ENCODE measurements at regions not wholly inside any gene's neighbourhood (a gene's known extent, or its start where the extent isn't known, plus 50 kb on each side); places are given as distances from the start of the nearest gene placed in this dataset.

DNA sequence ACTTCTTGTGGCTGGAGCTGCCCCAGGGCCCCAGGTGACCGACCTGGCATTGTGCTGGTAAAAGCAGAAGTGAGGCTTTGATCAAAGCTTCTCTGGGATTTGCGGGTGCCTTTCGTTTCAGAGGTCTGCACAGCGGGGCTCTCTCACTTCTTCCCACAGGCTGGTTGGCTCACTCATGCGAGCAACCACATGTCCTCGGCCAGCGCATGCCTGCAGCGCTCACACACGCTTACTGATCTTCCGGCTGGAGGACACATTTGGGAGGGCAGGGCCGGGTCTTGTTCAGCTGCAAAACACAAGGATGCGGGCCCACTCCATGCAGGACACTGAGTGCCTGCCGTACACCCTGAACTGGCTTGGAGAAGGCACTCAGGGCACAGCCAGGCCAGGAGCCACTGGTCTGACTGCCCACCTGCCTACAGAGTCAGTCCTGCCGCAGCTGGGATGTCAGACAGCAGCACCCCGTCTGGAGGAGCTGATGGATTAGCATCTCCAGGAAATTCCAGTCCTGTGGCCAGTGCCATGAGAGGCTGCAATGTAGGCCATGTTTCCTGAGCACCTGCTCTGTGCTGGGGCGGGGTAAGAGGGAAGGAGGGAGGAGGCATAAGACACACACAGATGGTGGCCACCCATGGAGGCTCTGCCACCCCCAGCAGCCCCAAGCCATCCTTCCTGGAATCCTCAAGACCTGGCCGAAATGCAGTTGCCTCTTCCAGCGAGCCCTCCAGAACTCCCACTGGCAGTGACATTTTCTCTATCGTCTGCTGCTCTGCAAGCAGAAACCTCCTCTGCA lies 1383.2 kb downstream of the BRD1 start:
- POLR2A ChIA-PET: no interaction called here
- CTCF ChIA-PET: no interaction called here
- TF ChIP-seq ZFP69B (tag by site-specific recombination; IDR thresholded peaks at IDR 0.05) (no peak), ZNF146 (tag by site-specific recombination; IDR thresholded peaks at IDR 0.05) (no peak), ZNF202 (tag by site-specific recombination; IDR thresholded peaks at IDR 0.05; ENCODE audit: borderline replicate concordance) (no peak), ZNF792 (tag by site-specific recombination; IDR thresholded peaks at IDR 0.05) (no peak)
- TF ChIP-seq, protein P1, sequence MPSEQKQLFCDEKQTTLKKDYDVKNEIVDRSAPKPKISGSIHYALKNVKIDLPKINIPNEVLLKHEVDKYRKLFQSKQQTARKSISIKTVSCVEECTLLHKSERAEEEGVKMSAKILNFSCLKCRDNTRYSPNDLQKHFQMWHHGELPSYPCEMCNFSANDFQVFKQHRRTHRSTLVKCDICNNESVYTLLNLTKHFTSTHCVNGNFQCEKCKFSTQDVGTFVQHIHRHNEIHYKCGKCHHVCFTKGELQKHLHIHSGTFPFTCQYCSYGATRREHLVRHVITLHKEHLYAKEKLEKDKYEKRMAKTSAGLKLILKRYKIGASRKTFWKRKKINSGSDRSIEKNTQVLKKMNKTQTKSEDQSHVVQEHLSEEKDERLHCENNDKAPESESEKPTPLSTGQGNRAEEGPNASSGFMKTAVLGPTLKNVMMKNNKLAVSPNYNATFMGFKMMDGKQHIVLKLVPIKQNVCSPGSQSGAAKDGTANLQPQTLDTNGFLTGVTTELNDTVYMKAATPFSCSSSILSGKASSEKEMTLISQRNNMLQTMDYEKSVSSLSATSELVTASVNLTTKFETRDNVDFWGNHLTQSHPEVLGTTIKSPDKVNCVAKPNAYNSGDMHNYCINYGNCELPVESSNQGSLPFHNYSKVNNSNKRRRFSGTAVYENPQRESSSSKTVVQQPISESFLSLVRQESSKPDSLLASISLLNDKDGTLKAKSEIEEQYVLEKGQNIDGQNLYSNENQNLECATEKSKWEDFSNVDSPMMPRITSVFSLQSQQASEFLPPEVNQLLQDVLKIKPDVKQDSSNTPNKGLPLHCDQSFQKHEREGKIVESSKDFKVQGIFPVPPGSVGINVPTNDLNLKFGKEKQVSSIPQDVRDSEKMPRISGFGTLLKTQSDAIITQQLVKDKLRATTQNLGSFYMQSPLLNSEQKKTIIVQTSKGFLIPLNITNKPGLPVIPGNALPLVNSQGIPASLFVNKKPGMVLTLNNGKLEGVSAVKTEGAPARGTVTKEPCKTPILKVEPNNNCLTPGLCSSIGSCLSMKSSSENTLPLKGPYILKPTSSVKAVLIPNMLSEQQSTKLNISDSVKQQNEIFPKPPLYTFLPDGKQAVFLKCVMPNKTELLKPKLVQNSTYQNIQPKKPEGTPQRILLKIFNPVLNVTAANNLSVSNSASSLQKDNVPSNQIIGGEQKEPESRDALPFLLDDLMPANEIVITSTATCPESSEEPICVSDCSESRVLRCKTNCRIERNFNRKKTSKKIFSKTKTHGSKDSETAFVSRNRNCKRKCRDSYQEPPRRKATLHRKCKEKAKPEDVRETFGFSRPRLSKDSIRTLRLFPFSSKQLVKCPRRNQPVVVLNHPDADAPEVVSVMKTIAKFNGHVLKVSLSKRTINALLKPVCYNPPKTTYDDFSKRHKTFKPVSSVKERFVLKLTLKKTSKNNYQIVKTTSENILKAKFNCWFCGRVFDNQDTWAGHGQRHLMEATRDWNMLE (tag by site-specific recombination; conservative IDR thresholded peaks at IDR 0.05; ENCODE audit: low read depth): no peak
- TF ChIP-seq, protein P2, sequence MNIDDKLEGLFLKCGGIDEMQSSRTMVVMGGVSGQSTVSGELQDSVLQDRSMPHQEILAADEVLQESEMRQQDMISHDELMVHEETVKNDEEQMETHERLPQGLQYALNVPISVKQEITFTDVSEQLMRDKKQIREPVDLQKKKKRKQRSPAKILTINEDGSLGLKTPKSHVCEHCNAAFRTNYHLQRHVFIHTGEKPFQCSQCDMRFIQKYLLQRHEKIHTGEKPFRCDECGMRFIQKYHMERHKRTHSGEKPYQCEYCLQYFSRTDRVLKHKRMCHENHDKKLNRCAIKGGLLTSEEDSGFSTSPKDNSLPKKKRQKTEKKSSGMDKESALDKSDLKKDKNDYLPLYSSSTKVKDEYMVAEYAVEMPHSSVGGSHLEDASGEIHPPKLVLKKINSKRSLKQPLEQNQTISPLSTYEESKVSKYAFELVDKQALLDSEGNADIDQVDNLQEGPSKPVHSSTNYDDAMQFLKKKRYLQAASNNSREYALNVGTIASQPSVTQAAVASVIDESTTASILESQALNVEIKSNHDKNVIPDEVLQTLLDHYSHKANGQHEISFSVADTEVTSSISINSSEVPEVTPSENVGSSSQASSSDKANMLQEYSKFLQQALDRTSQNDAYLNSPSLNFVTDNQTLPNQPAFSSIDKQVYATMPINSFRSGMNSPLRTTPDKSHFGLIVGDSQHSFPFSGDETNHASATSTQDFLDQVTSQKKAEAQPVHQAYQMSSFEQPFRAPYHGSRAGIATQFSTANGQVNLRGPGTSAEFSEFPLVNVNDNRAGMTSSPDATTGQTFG (tag by site-specific recombination; IDR thresholded peaks at IDR 0.05; ENCODE audit: borderline replicate concordance): no peak
- H3K27ac ChIP-seq (ENCODE audit: extremely low read depth, low read depth, low read length): no peak overlapping the region
- H3K9me3 ChIP-seq (ENCODE audit: control insufficient read depth, insufficient read depth, low read depth, low read length): no peaks in the 10 kb centered on the region
- no peaks in the 10 kb centered on the region for H3K4me1 ChIP-seq (ENCODE audit: control insufficient read depth, insufficient read depth, low read length)
- no peak overlapping the region for H3K4me3 ChIP-seq (ENCODE audit: low read depth, low read length)
- no peaks in the 10 kb centered on the region for H3K36me3 ChIP-seq (ENCODE audit: control insufficient read depth in 2 of 2, insufficient read depth in 1 of 2, low read length in 2 of 2)

DNA sequence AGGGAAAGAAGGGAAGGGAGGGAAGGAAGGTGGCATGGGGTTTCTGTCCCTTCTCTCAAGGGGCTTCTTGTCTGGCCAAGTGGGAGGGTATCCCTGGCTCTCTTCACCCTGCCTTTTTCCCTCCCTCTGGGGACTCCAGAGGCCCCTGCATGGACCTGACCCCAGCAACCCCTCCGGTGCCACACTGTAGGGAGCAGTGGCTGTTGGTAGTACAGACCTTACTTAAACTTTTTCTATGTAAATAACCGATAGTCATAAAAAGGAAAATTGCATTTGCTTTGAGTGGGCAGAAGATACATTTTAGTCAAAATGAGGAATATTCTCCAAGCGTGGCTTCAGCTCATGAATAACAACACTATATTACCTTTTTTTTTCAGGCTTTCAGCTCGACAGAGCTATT lies 1384.0 kb downstream of the BRD1 start:
- Histone ChIP-seq H3K9me3 (ENCODE audit: control insufficient read depth, insufficient read depth, low read depth, low read length) (no peaks in the 10 kb centered on the region), H3K4me1 (ENCODE audit: control insufficient read depth, insufficient read depth, low read length) (no peaks in the 10 kb centered on the region), H3K36me3 (ENCODE audit: control insufficient read depth in 2 of 2, insufficient read depth in 1 of 2, low read length in 2 of 2) (no peaks in the 10 kb centered on the region), H3K27ac (ENCODE audit: extremely low read depth, low read depth, low read length) (no peak overlapping the region), H3K4me3 (ENCODE audit: low read depth, low read length) (no peak overlapping the region)
- POLR2A ChIA-PET: no interaction called here
- CTCF ChIA-PET: no interaction called here
- TF ChIP-seq ZNF114 (tag by site-specific recombination; IDR thresholded peaks at IDR 0.05) (no peak), ZBTB1 (tag by site-specific recombination; IDR thresholded peaks at IDR 0.05) (no peak), OSR2 (tag by site-specific recombination; IDR thresholded peaks at IDR 0.05) (no peak), SETDB1 (IDR thresholded peaks at IDR 0.05; ENCODE audit: insufficient read length, low read length) (no peak), ZNF521 (tag by site-specific recombination; IDR thresholded peaks at IDR 0.05) (no peak), ZNF16 (tag by site-specific recombination; IDR thresholded peaks at IDR 0.05; ENCODE audit: low read depth) (no peak), ZNF549 (tag by site-specific recombination; IDR thresholded peaks at IDR 0.05) (no peak), ZNF596 (tag by site-specific recombination; IDR thresholded peaks at IDR 0.05) (no peak)
- TF ChIP-seq, protein P3, sequence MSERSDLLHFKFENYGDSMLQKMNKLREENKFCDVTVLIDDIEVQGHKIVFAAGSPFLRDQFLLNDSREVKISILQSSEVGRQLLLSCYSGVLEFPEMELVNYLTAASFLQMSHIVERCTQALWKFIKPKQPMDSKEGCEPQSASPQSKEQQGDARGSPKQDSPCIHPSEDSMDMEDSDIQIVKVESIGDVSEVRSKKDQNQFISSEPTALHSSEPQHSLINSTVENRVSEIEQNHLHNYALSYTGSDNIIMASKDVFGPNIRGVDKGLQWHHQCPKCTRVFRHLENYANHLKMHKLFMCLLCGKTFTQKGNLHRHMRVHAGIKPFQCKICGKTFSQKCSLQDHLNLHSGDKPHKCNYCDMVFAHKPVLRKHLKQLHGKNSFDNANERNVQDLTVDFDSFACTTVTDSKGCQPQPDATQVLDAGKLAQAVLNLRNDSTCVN (tag by site-specific recombination; optimal IDR thresholded peaks at IDR 0.05): no peak
- TF ChIP-seq, protein P4, sequence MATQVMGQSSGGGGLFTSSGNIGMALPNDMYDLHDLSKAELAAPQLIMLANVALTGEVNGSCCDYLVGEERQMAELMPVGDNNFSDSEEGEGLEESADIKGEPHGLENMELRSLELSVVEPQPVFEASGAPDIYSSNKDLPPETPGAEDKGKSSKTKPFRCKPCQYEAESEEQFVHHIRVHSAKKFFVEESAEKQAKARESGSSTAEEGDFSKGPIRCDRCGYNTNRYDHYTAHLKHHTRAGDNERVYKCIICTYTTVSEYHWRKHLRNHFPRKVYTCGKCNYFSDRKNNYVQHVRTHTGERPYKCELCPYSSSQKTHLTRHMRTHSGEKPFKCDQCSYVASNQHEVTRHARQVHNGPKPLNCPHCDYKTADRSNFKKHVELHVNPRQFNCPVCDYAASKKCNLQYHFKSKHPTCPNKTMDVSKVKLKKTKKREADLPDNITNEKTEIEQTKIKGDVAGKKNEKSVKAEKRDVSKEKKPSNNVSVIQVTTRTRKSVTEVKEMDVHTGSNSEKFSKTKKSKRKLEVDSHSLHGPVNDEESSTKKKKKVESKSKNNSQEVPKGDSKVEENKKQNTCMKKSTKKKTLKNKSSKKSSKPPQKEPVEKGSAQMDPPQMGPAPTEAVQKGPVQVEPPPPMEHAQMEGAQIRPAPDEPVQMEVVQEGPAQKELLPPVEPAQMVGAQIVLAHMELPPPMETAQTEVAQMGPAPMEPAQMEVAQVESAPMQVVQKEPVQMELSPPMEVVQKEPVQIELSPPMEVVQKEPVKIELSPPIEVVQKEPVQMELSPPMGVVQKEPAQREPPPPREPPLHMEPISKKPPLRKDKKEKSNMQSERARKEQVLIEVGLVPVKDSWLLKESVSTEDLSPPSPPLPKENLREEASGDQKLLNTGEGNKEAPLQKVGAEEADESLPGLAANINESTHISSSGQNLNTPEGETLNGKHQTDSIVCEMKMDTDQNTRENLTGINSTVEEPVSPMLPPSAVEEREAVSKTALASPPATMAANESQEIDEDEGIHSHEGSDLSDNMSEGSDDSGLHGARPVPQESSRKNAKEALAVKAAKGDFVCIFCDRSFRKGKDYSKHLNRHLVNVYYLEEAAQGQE (tag by site-specific recombination; IDR thresholded peaks at IDR 0.05): no peak
- TF ChIP-seq, protein P5, sequence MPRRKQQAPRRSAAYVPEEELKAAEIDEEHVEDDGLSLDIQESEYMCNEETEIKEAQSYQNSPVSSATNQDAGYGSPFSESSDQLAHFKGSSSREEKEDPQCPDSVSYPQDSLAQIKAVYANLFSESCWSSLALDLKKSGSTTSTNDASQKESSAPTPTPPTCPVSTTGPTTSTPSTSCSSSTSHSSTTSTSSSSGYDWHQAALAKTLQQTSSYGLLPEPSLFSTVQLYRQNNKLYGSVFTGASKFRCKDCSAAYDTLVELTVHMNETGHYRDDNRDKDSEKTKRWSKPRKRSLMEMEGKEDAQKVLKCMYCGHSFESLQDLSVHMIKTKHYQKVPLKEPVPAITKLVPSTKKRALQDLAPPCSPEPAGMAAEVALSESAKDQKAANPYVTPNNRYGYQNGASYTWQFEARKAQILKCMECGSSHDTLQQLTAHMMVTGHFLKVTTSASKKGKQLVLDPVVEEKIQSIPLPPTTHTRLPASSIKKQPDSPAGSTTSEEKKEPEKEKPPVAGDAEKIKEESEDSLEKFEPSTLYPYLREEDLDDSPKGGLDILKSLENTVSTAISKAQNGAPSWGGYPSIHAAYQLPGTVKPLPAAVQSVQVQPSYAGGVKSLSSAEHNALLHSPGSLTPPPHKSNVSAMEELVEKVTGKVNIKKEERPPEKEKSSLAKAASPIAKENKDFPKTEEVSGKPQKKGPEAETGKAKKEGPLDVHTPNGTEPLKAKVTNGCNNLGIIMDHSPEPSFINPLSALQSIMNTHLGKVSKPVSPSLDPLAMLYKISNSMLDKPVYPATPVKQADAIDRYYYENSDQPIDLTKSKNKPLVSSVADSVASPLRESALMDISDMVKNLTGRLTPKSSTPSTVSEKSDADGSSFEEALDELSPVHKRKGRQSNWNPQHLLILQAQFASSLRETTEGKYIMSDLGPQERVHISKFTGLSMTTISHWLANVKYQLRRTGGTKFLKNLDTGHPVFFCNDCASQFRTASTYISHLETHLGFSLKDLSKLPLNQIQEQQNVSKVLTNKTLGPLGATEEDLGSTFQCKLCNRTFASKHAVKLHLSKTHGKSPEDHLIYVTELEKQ (tag by site-specific recombination; IDR thresholded peaks at IDR 0.05; ENCODE audit: borderline replicate concordance): no peak
